Brain microvascular endothelial cell (primary cell): ENCODE measurements at regions not wholly inside any gene's neighbourhood (a gene's known extent, or its start where the extent isn't known, plus 50 kb on each side); places are given as distances from the start of the nearest gene placed in this dataset.

Experiments used
- DNase-seq: peaks from one replicate; pipeline ENCODE4 v3.0.0-alpha.2; 2020
- H3K27ac ChIP-seq: fragments of 250-450 bp; sonication (Bioruptor Pico); 2 replicates; pipeline ENCODE4 v1.5.1; 2020; ENCODE audit warnings: mild to moderate bottlenecking, moderate library complexity
- H3K27me3 ChIP-seq: fragments of 250-450 bp; sonication (Bioruptor Pico); replicated peaks from 2 replicates; pipeline ENCODE4 v1.5.1; 2020; ENCODE audit warnings: mild to moderate bottlenecking
- H3K36me3 ChIP-seq: fragments of 250-450 bp; sonication (Bioruptor Pico); replicated peaks from 2 replicates; pipeline ENCODE4 v1.5.1; 2020; ENCODE audit warnings: mild to moderate bottlenecking
- H3K4me3 ChIP-seq: 2 replicates; pipeline ENCODE4 v1.5.1; 2011; ENCODE audit warnings: low read depth, mild to moderate bottlenecking, control low read depth, low read length, moderate library complexity
- in situ Hi-C: cut with HindIII; loops from 2 replicates; pipeline ENCODE4 v1.10.0; 2017; ENCODE audit warnings: low sequenced_read_pairs, low pct_ligation_motif_present
- TF ChIP-seq, protein P1 (sequence below): IDR thresholded peaks from 2 replicates; pipeline ENCODE4 v1.5.1; 2011; ENCODE audit warnings: low read depth, mild to moderate bottlenecking, moderate library complexity, low read length, control low read depth, inconsistent platforms; ENCODE audit errors: missing control alignments

- Histone ChIP-seq H3K36me3 (no peaks in the 10 kb centered on the region), H3K4me3 (peak overlapping the region; percentile 62), H3K27me3 (no peaks in the 10 kb centered on the region), H3K27ac (no peak overlapping the region)
- DNase-seq: no peak
- in situ Hi-C loops: no loop called here
- TF ChIP-seq, protein P1, sequence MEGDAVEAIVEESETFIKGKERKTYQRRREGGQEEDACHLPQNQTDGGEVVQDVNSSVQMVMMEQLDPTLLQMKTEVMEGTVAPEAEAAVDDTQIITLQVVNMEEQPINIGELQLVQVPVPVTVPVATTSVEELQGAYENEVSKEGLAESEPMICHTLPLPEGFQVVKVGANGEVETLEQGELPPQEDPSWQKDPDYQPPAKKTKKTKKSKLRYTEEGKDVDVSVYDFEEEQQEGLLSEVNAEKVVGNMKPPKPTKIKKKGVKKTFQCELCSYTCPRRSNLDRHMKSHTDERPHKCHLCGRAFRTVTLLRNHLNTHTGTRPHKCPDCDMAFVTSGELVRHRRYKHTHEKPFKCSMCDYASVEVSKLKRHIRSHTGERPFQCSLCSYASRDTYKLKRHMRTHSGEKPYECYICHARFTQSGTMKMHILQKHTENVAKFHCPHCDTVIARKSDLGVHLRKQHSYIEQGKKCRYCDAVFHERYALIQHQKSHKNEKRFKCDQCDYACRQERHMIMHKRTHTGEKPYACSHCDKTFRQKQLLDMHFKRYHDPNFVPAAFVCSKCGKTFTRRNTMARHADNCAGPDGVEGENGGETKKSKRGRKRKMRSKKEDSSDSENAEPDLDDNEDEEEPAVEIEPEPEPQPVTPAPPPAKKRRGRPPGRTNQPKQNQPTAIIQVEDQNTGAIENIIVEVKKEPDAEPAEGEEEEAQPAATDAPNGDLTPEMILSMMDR: no peak
Observed at GRCh38 chr9:88077071-88077617, 61.1 kb downstream of the SPATA31C2 start.

DNA sequence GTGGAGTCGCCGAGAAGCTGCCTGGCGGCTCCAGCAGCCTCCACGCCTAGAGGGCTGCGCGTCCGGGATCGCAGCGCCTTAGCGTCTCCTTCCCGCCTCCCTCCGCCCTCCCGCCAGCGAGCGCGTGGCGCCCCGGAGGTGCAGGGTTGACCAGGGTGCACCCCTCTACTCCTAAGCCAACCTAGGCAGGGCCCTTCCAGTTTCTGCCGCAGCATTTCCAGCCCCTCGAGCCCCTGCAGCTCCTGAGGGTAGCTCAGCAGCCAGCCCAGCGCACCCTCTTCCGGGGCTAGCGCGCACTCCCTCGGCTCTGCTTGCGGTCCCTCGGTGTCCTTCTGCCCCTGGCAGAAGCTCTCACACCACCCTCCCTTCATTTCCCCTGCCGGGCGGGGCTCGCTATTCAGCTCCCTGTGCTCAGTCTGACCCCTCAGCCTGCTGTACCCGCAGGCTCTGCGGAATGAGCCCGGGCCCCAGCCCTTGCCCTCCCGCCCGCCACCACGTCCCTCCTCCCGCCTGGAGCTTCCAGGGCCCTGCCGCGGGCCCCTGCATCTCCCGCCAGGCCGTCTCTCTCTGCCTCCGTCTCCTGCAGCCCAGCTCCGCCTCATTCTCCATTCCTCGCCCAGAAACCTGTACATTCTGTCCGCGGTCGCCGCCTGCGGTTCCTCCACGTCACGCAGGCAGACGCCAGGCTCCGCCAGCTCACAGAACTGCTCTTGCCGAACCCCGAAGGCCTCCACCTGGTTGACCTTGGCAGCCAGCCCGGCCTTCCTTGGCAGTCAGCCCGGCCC is 61.8 kb downstream of the SPATA31C2 start:
- Histone ChIP-seq H3K27ac (no peak overlapping the region), H3K27me3 (no peaks in the 10 kb centered on the region), H3K4me3 (peak overlapping the region; percentile 62), H3K36me3 (no peaks in the 10 kb centered on the region)
- in situ Hi-C loops: no loop called here
- TF ChIP-seq, protein P1: peak; percentile 42
- DNase-seq: peak; percentile 59

DNA sequence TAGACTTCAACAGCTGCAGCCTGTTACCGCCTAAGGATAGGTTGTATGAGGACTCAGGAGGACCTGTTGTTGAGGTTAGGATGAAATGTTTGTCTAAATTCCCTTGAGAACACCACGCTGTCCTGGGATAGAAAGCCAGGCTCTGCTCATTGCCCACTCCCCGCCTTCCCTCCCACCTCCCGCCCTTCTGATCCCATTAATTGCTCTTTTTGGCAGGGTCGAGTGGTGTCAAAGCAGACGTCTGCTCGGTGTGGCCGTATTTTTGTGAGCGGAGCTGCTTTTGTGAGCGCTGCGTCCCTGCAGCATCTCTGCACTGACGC is 62.3 kb downstream of the SPATA31C2 start:
- H3K27me3 ChIP-seq: no peaks in the 10 kb centered on the region
- TF ChIP-seq, protein P1: no peak
- no peaks in the 10 kb centered on the region for H3K36me3 ChIP-seq
- in situ Hi-C loops: no loop called here
- H3K27ac ChIP-seq: no peak overlapping the region
- peak; percentile 15 for DNase-seq
- peak overlapping the region; percentile 62 for H3K4me3 ChIP-seq

DNA sequence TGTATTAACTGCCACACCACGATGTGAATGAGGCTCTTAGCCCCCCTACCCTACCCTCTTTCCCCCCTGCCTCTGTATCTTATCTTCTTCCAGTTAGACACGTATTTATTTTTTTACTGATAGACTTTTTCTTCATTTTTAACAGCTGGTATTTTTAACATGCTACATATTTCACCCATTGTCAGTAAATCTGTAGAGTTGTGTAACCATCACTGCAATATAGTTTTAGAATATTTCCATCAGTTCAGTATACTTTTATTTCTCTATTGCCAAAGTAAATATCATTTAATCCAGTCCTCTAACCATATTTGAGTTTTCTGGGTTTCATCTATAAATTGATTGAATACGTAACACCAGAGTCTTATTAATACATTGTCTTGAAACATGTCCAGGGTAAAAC is 62.8 kb downstream of the SPATA31C2 start:
- H3K27ac ChIP-seq: no peak overlapping the region
- TF ChIP-seq, protein P1: no peak
- no peak overlapping the region for H3K4me3 ChIP-seq
- H3K27me3 ChIP-seq: no peaks in the 10 kb centered on the region
- no peaks in the 10 kb centered on the region for H3K36me3 ChIP-seq
- DNase-seq: no peak
- in situ Hi-C loops: no loop called here

GRCh38 chr9:88074931-88075330 is 63.3 kb downstream of the SPATA31C2 start:
- in situ Hi-C loops: no loop called here
- no peaks in the 10 kb centered on the region for H3K36me3 ChIP-seq

More at GRCh38 chr9:88074931-88075330, 63.3 kb downstream of the SPATA31C2 start:
- no peak for DNase-seq
- no peaks in the 10 kb centered on the region for H3K27me3 ChIP-seq
- H3K4me3 ChIP-seq: no peak overlapping the region
- TF ChIP-seq, protein P1: no peak
- H3K27ac ChIP-seq: no peak overlapping the region
